Gastrocnemius medialis (tissue), 4 donors: ENCODE measurements at regions not wholly inside any gene's neighbourhood (a gene's known extent, or its start where the extent isn't known, plus 50 kb on each side); places are given as distances from the start of the nearest gene placed in this dataset.
"Not testable (repeated sequence)": the region's sequence is repeated elsewhere in the genome, so short reads cannot be mapped to it uniquely, and the experiment has no call there.

Experiments
- ATAC-seq, 2 donors: fragments of 150-250 bp; one replicate each; pipeline ENCODE4 v1.9.1; 2016
- DNase-seq, 2 donors: peaks; one replicate each; pipeline ENCODE4 v3.0.0-alpha.2; 2019
- H3K27ac ChIP-seq, 4 donors: fragments of 200-600 bp; sonication (generic); 1 replicate in 1 of 4; 2 replicates in 3 of 4; pipeline ENCODE4 v1.5.1; 2016 to 2018; ENCODE audit warnings: mild to moderate bottlenecking in 2 of 4, moderate library complexity in 1 of 4
- H3K27me3 ChIP-seq, 3 donors: fragments of 200-600 bp; sonication (generic) in 2 of 3; 1 replicate in 1 of 3; 2 replicates in 2 of 3; pipeline versions ENCODE4 v1.5.1 to v1.6.0; 2016 to 2019; ENCODE audit warnings: mild to moderate bottlenecking in 1 of 3, moderate library complexity in 1 of 3
- H3K36me3 ChIP-seq, 2 donors: fragments of 200-600 bp; sonication (generic) in 1 of 2; one replicate each; pipeline ENCODE4 v1.5.1; 2017 to 2018
- H3K4me1 ChIP-seq, 2 donors: fragments of 200-600 bp; sonication (generic) in 1 of 2; one replicate each; pipeline ENCODE4 v1.5.1; 2016 to 2017; ENCODE audit warnings: mild to moderate bottlenecking in 2 of 2
- H3K4me3 ChIP-seq, 4 donors: fragments of 200-600 bp; sonication (generic) in 3 of 4; 1 replicate in 1 of 4; 2 replicates in 3 of 4; pipeline ENCODE4 v1.5.1; 2016 to 2019; ENCODE audit warnings: mild to moderate bottlenecking in 2 of 4
- H3K9me3 ChIP-seq, 3 donors: fragments of 200-600 bp; sonication (generic) in 2 of 3; 1 replicate in 1 of 3; 2 replicates in 2 of 3; pipeline ENCODE4 v1.5.1; 2016 to 2019
- CTCF ChIP-seq, 5 experiments: fragments of 450-650 bp in 3 of 5; fragments of 200-600 bp in 2 of 5; sonication (generic) in 2 of 5; IDR thresholded peaks in 4 of 5; conservative IDR thresholded peaks in 1 of 5; 1 replicate in 4 of 5; 2 replicates in 1 of 5; pipeline ENCODE4 v1.5.1; 2016 to 2019; ENCODE audit warnings: antibody characterized with exemption in 5 of 5, mild to moderate bottlenecking in 3 of 5, moderate library complexity in 3 of 5
- POLR2A ChIP-seq, 2 donors: fragments of 450-650 bp; IDR thresholded peaks; one replicate each; pipeline ENCODE4 v1.6.1; 2017; ENCODE audit warnings: antibody characterized with exemption in 2 of 2, mild to moderate bottlenecking in 2 of 2, moderate library complexity in 2 of 2
- in situ Hi-C, 4 donors: fragments of 200-750 bp; cut with MboI; loops; one replicate each; pipeline versions ENCODE4 v1.15.0 to v1.8.0; 2017; ENCODE audit warnings: low sequenced_read_pairs in 4 of 4
- intact Hi-C: fragments of 100-400 bp; cut with DNase I; formaldehyde crosslinking; loops from one replicate; pipeline ENCODE4 v1.15.1; 2023; ENCODE audit warnings: low total_unique reads

DNA sequence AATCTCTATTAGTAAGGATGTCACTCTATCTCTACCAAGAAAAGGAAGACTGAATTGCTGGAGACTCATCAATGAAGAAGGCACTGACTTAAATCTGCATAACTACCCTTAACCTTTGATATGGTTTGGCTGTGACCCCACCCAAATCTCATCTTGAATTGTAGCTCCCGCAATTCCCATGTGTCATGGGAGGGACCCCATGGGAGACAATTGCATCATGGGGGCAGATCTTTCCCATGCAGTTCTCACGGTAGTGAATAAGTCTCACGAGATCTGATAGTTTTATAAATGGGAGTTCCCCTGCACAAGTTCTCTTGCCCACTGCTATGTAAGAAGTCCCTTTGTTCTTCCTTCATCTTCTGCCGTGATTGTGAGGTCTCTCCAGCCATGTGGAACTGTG is 73.4 kb upstream of the PPM1H start:
- in situ Hi-C loops = no loop called here
- H3K36me3 ChIP-seq = no peaks in the 10 kb centered on the region

DNA sequence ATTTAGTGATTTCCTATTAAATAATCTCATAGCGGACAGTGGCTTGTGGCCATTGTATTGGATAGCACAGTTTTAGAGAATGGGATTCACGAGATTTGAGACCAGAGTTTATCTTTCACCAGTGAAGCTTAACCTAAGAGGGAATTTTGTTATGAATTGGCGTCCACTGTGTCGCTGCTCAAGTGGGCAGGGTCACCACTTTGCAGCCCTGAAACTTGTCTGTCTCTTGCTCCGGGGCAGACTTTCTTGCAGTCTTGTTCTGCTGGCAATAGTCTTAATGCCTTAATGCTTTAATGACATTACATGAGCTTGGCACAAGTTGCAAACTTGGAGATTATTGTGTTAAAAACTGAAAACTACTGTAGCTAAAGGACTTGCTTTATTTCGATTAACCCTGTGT is 72.8 kb upstream of the PPM1H start:
- Histone ChIP-seq H3K4me1 (no peaks in the 10 kb centered on the region), H3K27me3 (no peaks in the 10 kb centered on the region), H3K4me3 (no peak overlapping the region), H3K36me3 (no peaks in the 10 kb centered on the region), H3K27ac (no peak overlapping the region), H3K9me3 (no peaks in the 10 kb centered on the region)
- DNase-seq (no peak), ATAC-seq (no peak)
- in situ Hi-C loops = no loop called here
- intact Hi-C loops = no loop called here
- TF ChIP-seq CTCF (IDR thresholded peaks at IDR 0.05 in 4 of 5, conservative IDR thresholded peaks at IDR 0.05 in 1 of 5) = no peak
- TF ChIP-seq POLR2A (IDR thresholded peaks at IDR 0.05) = no peak

More for the DNA sequence above, 73.4 kb upstream of the PPM1H start:
- ATAC-seq (no peak), DNase-seq (no peak)
- Histone ChIP-seq H3K4me3 (no peak overlapping the region), H3K27ac (no peak overlapping the region), H3K9me3 (no peaks in the 10 kb centered on the region), H3K27me3 (no peaks in the 10 kb centered on the region), H3K4me1 (no peaks in the 10 kb centered on the region)
- intact Hi-C loops = no loop called here
- TF ChIP-seq CTCF (IDR thresholded peaks at IDR 0.05 in 4 of 5, conservative IDR thresholded peaks at IDR 0.05 in 1 of 5) = no peak
- TF ChIP-seq POLR2A (IDR thresholded peaks at IDR 0.05) = no peak

GRCh38 chr12:63006536-63006935 is 71.6 kb upstream of the PPM1H start:
- H3K4me1 ChIP-seq = no peaks in the 10 kb centered on the region
- intact Hi-C loops (no loop called here), in situ Hi-C loops (no loop called here)
- no peaks in the 10 kb centered on the region for H3K9me3 ChIP-seq
- no peaks in the 10 kb centered on the region for H3K36me3 ChIP-seq
- DNase-seq (no peak), ATAC-seq (no peak)
- H3K4me3 ChIP-seq = no peak overlapping the region
- no peak overlapping the region for H3K27ac ChIP-seq
- no peak for TF ChIP-seq CTCF (IDR thresholded peaks at IDR 0.05 in 4 of 5, conservative IDR thresholded peaks at IDR 0.05 in 1 of 5)
- TF ChIP-seq POLR2A (IDR thresholded peaks at IDR 0.05) = no peak
- H3K27me3 ChIP-seq = no peaks in the 10 kb centered on the region

GRCh38 chr12:63005382-63005781 is 70.4 kb upstream of the PPM1H start:
- H3K27ac ChIP-seq = no peak overlapping the region
- in situ Hi-C loops (no loop called here), intact Hi-C loops (no loop called here)
- no peaks in the 10 kb centered on the region for H3K9me3 ChIP-seq
- TF ChIP-seq CTCF (IDR thresholded peaks at IDR 0.05 in 4 of 5, conservative IDR thresholded peaks at IDR 0.05 in 1 of 5) (no peak), POLR2A (IDR thresholded peaks at IDR 0.05) (no peak)
- no peak for DNase-seq
- no peaks in the 10 kb centered on the region for H3K27me3 ChIP-seq
- H3K4me1 ChIP-seq = no peaks in the 10 kb centered on the region
- no peaks in the 10 kb centered on the region for H3K36me3 ChIP-seq
- H3K4me3 ChIP-seq = no peak overlapping the region
- no peak for ATAC-seq

- Histone ChIP-seq H3K27me3 (no peaks in the 10 kb centered on the region), H3K4me1 (no peaks in the 10 kb centered on the region), H3K4me3 (no peak overlapping the region), H3K36me3 (no peaks in the 10 kb centered on the region), H3K9me3 (no peaks in the 10 kb centered on the region), H3K27ac (no peak overlapping the region)
- intact Hi-C loops = no loop called here
- no peak for TF ChIP-seq POLR2A (IDR thresholded peaks at IDR 0.05)
- no peak for TF ChIP-seq CTCF (IDR thresholded peaks at IDR 0.05 in 4 of 5, conservative IDR thresholded peaks at IDR 0.05 in 1 of 5)
- no peak for ATAC-seq
- DNase-seq = no peak
- in situ Hi-C loops = no loop called here
Observed at GRCh38 chr12:63003223-63003819, 68.4 kb upstream of the PPM1H start.

GRCh38 chr12:63002059-63002458 is 67.1 kb upstream of the PPM1H start:
- ATAC-seq, in situ Hi-C loops, H3K9me3 ChIP-seq, H3K4me1 ChIP-seq, DNase-seq, H3K4me3 ChIP-seq, H3K36me3 ChIP-seq, intact Hi-C loops, H3K27ac ChIP-seq, H3K27me3 ChIP-seq: not testable (repeated sequence)
